ENCODE measurements at regions not wholly inside any gene's neighbourhood (a gene's known extent, or its start where the extent isn't known, plus 50 kb on each side); places are given as distances from the start of the nearest gene placed in this dataset.

- DNase-seq (ENCODE audit: low spot score in 2 of 2), result no peak
Measured at GRCh38 chr6:126625019-126625418, 285.1 kb downstream of the CENPW start.

GRCh38 chr6:126628125-126628524, 288.2 kb downstream of the CENPW start:
- DNase-seq (ENCODE audit: low spot score in 2 of 2), result no peak
- H3K4me1 ChIP-seq, result no peaks in the 10 kb centered on the region
- H3K27ac ChIP-seq, result no peak overlapping the region
- no peaks in the 10 kb centered on the region for H3K9me3 ChIP-seq
- intact Hi-C loops (cut with DNase I; ENCODE audit: low total_unique reads), result no loop called here
- H3K4me3 ChIP-seq, result no peak overlapping the region
- no peak for TF ChIP-seq CTCF (IDR thresholded peaks at IDR 0.05)
- TF ChIP-seq POLR2A (IDR thresholded peaks at IDR 0.05), result no peak
- TF ChIP-seq POLR2AphosphoS5 (IDR thresholded peaks at IDR 0.05), result no peak
- no peaks in the 10 kb centered on the region for H3K27me3 ChIP-seq
- H3K36me3 ChIP-seq, result no peaks in the 10 kb centered on the region

More at GRCh38 chr6:126625019-126625418, 285.1 kb downstream of the CENPW start:
- H3K27me3 ChIP-seq, result no peaks in the 10 kb centered on the region
- no peak overlapping the region for H3K4me3 ChIP-seq
- no peaks in the 10 kb centered on the region for H3K9me3 ChIP-seq
- no peak overlapping the region for H3K27ac ChIP-seq
- TF ChIP-seq POLR2A (IDR thresholded peaks at IDR 0.05), result no peak
- TF ChIP-seq CTCF (IDR thresholded peaks at IDR 0.05), result no peak
- no peak for TF ChIP-seq POLR2AphosphoS5 (IDR thresholded peaks at IDR 0.05)
- H3K36me3 ChIP-seq, result no peaks in the 10 kb centered on the region
- intact Hi-C loops (cut with DNase I; ENCODE audit: low total_unique reads), result no loop called here
- no peaks in the 10 kb centered on the region for H3K4me1 ChIP-seq

GRCh38 chr6:126631363-126631762, 291.4 kb downstream of the CENPW start:
- no peak for TF ChIP-seq CTCF (IDR thresholded peaks at IDR 0.05)
- no peak for TF ChIP-seq POLR2A (IDR thresholded peaks at IDR 0.05)
- no peak for TF ChIP-seq POLR2AphosphoS5 (IDR thresholded peaks at IDR 0.05)
- Histone ChIP-seq H3K4me1 (no peaks in the 10 kb centered on the region), H3K4me3 (no peak overlapping the region), H3K9me3 (no peaks in the 10 kb centered on the region), H3K27ac (peak overlapping the region in 1 of 2 donors; percentile 26), H3K27me3 (no peaks in the 10 kb centered on the region), H3K36me3 (no peaks in the 10 kb centered on the region)
- no peak for DNase-seq (ENCODE audit: low spot score in 2 of 2)
- intact Hi-C loops (cut with DNase I; ENCODE audit: low total_unique reads), result no loop called here

- Histone ChIP-seq H3K4me1 (no peaks in the 10 kb centered on the region), H3K4me3 (no peak overlapping the region), H3K27me3 (no peaks in the 10 kb centered on the region), H3K36me3 (no peaks in the 10 kb centered on the region), H3K9me3 (no peaks in the 10 kb centered on the region), H3K27ac (peak overlapping the region in 1 of 2 donors; percentile 26)
- DNase-seq (ENCODE audit: low spot score in 2 of 2), result no peak
- TF ChIP-seq POLR2AphosphoS5 (IDR thresholded peaks at IDR 0.05), result no peak
- TF ChIP-seq POLR2A (IDR thresholded peaks at IDR 0.05), result no peak
- TF ChIP-seq CTCF (IDR thresholded peaks at IDR 0.05), result no peak
- intact Hi-C loops (cut with DNase I; ENCODE audit: low total_unique reads), result no loop called here
Measured at GRCh38 chr6:126632271-126632670, 292.4 kb downstream of the CENPW start.

- H3K4me3 ChIP-seq, result no peak overlapping the region
- DNase-seq (ENCODE audit: low spot score in 2 of 2), result no peak
- intact Hi-C loops (cut with DNase I; ENCODE audit: low total_unique reads), result no loop called here
- H3K36me3 ChIP-seq, result no peaks in the 10 kb centered on the region
- H3K9me3 ChIP-seq, result no peaks in the 10 kb centered on the region
- H3K27ac ChIP-seq, result no peak overlapping the region
- H3K4me1 ChIP-seq, result no peaks in the 10 kb centered on the region
- TF ChIP-seq POLR2AphosphoS5 (IDR thresholded peaks at IDR 0.05), result no peak
- no peak for TF ChIP-seq POLR2A (IDR thresholded peaks at IDR 0.05)
- TF ChIP-seq CTCF (IDR thresholded peaks at IDR 0.05), result no peak
- H3K27me3 ChIP-seq, result no peaks in the 10 kb centered on the region
Measured at GRCh38 chr6:126633373-126633772, 293.5 kb downstream of the CENPW start.
